Hematopoietic multipotent progenitor cell treated with erythropoietin and hydrocortisone succinate and interleukin-3 and kit ligand, for 8 days (in vitro differentiated cells): ENCODE measurements at regions not wholly inside any gene's neighbourhood (a gene's known extent, or its start where the extent isn't known, plus 50 kb on each side); places are given as distances from the start of the nearest gene placed in this dataset.
"Not testable (repeated sequence)": the region's sequence is repeated elsewhere in the genome, so short reads cannot be mapped to it uniquely, and the experiment has no call there.

Experiments used
- DNase-seq: peaks from one replicate; pipeline ENCODE4 v3.0.0-alpha.2; 2015

DNA sequence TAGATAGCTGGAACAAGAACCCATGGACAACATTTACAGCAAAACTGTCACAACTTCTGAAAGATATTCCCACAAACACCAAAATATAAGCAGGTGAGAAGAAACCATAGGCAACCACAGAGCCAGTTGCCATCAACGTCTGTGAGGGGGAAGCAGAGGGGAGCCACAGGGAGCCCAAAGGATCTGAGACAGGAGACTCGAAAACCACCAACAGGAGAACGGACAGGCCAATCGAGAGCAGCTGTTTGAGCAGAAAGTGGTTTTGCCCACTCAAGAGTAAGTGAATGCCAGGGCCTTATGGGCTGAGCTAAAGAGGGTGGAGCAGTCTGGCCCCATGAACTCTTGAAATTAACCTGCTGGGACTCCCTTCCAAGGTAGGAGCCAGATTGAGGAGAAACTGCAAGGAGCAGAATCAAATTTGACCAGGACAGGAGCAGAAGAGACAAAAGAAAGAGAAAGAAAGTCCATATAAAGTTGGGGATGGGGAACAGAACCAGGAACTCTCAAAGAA lies 195.4 kb downstream of the ANKRD60 start:
- DNase-seq = no peak

DNA sequence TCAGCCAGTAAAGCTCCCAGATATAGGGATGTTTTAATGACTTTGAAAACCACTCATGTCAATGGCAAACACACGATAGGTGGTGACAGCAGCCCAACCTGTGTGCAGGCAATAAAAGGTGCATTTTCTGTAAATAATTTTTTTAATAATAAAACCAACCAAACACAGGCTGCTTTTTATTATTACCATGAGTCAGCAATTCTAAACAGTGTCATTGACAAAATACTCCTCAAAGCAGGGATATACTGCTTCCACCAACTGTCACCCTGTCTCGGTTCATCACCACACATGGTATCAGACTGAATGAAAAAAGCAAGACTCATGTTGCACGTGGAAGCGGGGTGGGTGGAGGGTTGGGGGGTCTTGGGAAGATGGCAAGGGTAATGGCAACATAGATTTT lies 195.9 kb downstream of the ANKRD60 start:
- no peak for DNase-seq

DNA sequence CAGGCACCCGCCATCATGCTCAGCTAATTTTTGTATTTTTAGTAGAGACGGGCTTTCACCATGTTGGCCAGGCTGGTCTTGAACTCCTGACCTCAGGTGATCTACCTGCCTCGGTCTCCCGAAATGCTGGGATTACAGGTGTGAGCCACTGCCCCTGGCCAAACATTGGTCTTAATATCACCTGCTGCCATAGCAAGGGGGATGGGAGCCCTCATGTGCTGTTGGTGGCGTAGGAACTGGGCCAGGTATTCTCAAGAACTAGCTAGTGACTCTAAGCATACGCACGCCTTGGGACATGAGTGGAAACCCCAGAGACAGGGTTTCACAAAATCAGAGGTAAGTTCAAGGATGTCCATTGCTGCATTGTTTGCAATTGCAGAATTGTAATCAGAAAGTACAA lies 197.1 kb downstream of the ANKRD60 start:
- DNase-seq = not testable (repeated sequence)

DNA sequence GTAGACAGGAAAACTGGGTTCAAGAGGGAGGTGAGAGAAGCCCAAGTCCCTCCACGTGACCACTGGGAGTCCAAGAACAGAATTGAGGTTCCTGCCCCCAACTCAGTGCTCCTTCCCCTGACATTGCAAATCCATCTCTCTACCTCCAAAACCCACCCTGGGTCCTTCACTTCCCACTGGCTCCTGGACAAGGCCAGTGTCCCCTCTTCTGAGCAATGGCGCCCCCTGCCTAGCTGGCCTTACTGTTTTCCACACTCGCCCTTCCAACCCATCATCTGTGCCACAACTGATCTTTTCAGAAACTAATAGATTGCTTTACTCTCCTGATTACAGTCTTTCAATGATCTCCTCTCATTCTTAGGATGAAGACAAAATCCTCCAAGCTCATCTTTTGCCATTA lies 200.3 kb downstream of the ANKRD60 start:
- no peak for DNase-seq

DNA sequence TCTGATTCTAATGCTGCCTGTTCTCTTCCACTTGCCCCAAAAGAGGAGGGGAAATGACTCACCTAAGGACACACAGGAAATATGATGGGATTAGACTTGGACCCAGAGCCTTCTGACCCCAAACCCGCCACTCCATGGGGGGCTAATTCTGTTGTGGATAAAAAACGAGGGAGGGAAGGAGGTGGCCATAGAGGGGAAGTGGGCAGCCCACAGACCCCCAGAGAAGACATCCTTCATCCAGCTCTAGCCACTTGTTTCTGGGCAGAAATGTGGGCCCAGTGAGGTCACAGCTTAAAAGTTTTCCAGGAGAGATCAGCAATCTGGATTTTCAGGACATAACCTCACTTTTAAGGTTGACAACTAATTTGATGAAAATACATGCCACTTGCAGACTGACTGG lies 202.1 kb downstream of the ANKRD60 start:
- DNase-seq = no peak

DNA sequence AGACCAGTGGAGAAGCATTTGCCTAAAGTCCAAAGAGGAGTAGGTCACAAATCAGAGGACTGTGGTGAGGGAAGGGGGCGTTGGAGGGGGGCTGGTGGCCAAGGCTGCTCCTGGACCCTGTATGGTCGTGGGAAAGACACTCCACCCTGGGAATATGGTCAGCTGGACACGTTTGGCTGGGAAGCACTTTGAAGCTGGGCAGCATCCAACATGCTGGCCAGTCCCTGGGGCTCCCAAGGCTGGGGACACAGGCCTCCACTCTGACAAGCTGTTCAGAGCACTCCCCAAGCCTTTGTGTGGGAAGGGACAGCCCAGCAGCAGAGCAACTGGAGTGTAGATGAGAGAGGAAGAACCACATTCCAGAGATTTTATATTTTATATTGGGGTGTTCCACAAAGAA lies 203.2 kb downstream of the ANKRD60 start:
- no peak for DNase-seq

DNA sequence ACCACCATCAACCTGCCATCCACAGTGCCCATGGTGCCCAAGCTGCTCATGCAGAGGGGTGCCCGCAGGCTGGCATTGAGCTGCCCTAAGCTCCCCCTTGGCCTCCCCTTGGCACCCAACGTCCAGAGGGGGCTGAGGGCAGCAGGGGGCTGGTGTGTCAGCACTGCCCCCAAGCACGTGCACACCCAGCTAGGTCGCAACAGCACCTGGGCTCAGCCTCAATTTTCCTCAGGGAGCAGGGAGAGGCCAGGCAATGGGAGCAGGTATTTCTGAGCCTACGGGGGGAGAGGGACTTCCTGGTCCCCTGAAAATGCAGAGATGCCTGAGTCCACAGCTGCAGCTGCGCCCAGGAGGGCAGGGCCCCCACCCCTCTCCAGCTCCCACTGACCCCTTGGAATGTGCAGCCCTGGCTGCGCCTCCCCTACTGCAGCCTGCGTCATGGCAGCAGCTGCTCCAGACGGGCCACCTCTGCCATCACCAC lies 204.2 kb downstream of the ANKRD60 start:
- no peak for DNase-seq

DNA sequence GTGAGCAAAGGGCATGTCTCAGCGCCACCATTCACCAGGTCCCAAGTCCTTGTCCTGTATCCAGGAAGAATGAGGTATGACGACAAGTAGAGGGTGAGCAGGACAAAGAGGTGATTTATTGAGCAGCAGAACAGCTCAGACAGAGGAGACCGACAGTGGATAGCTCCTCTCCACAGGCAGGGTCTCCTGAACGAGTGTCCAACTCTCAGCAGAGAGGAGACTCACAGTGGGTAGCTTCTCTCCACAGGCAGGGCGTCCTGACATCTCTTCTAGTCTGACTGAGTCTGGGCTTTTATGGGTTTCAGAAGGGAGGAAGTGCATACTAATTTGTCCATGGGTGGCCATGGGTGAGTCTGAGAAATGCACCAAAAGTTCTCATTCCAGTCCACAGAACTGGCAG lies 204.7 kb downstream of the ANKRD60 start:
- no peak for DNase-seq

DNA sequence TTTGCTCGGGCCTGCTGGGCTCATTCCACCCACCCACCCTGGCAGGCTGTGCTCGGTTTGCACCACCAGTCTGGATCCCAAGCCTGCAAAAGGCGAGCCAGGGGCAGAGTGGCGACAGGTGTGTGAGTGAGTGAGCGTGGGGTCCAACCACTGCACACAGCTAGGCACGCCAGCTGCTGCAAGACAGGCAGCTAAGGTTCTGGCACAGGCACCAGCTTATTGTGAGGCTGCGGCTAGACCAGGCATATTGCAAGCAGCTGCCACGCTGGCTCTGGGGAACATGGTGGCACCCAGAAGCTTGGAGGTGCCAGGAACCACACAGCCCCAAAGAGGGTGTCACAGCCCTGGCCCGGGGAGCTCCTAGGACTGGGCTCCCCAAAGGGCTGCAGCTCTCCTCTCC lies 205.1 kb downstream of the ANKRD60 start:
- DNase-seq = no peak

DNA sequence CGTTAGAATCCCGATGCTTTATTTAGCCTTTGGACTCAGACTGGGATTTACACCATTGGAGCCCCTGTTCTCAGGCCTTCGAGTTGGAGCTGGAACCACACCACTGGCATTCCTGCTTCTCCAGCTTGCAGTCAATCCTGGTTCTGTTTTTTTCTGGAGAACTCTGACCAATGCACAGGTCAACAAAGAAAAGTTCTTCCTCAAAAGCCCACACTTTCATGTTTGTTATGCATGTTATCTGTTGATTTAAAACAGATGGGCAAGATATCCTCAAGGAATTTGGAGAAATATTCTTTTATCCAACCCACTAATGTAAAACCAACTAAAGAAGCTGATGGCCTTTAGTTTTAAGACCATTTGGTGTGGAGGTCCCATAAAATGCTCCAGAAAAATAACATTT lies 205.7 kb downstream of the ANKRD60 start:
- DNase-seq = no peak

DNA sequence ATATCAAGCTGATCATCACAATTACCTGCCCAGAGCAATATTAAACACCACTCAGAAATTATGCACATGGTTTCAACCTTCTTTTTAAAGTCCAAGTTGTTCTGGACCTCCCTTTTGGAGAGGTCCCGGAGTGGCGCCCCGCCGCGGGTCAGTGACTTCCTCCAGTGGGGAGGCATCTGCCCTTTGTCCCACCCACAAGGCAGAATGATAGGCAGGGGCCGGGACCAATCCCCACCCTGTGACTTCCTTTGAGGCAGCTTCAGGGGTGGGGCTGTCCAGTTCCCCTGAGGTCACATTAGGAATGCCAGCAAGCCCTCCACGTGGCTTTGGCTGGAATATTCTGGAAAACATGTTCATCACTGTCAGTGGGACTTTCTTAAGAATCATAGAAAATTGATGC lies 207.0 kb downstream of the ANKRD60 start:
- DNase-seq = peak; percentile 6

DNA sequence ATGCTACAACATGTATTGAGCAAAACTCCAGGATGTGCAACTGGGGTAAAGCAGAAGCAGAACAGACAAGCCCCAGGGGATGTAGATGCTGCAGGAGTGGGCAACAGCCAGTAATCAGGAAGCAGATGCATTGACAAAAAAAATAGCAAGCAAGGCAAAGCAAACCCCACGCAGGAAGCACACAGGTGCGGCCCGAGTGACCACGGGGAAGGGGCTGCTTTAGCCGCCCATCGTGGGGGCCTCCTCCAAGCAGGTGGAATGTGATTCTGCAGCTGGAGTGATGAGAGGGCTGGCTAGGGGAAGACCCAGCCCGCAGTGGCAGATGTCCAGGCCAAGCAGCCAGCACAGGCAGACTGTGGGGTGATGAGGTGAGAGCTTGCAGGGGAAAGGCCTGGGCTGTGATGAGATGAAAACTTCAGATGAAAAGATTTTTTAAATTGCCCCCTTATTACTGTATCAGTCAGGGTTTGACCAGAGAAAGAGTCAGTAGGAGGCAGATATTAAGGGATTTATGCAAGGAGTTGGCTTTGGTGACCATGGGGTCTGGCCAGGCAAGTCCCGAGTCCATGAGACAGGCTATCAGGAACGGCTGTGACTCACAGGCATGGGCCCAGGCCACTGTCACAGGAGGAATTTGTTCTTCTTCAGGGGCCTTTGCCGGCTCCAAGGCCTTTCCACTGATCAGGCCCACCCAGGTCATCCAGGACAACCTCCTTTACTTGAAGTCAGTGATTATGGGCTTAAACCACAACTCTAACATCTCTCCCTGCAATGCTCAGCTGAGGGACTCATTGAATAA lies 207.6 kb downstream of the ANKRD60 start:
- DNase-seq = no peak

DNA sequence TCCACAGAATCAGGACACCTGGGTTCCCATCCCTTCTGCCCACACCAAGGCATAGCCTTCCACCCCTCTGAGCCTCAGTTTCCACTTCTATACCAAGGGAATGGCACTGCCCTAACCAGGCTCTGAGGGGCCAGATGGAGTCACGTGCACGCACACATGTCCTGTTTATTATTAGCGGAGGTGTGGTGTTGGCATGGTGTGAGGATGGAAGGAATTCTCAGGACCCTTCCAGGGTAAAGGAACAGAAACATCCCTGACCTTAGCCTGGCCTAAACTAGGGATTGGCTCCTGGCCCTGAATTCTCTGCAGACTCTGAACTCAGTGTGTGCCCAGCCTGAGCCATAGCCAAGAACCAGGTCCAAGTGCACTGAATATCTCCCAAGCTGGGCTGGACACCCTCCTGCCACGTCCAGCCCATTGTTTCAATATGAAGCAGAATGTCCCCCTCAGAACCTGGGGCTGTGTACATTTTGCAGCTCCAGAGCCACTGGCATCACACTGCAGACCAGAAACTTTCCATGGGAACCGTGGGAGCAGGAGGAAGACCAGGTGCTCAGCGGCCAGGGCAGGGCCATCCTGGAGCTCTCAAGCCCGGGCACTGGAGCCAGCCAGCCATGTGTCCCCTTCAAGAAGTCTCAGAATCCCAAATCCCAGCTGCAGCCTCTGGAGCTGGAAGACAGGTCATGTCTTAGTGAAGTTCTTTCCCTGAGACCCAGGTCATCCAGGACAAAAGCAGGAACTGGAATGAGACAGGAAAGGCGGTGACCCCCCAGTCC lies 208.4 kb downstream of the ANKRD60 start:
- DNase-seq = no peak

DNA sequence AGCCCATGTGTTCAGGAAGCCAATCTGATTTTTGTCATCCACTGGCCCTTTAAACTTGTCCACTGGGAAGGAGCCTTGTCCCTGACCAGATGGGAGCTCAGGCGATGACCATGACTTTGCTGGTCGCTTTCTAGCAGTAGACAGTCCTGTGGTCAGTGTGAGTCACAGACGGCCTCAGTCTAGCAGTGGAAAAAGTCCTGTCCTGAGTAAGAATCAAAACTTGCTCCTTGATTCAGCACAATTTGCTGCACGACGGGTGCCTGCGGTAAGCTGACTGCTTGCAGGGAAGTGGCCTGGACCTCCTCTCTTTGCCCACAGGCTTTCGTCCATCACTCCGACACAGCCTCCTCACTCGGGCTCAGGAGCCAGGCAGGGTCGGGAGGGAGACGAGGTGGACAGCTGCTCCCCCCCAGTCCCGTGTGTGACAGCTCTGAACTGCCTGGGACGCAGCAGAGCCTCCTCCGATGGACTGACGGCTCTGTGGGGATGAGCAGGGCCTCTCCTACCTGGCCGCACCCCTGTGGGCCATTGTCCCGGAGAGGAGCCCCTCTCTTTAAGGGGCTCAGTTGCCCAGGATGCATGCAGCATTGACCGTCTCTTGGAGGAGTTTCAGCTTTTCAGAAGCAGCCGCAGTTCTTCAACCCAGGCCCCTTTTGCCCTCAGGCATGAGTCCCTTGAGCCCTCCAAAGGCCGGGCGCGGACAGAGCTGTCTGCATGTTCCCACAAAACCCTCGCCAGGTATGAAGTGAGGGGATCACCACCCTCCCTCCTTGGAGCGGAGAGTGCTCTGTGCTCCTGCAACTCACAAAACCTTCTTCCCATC lies 209.2 kb downstream of the ANKRD60 start:
- DNase-seq = no peak

DNA sequence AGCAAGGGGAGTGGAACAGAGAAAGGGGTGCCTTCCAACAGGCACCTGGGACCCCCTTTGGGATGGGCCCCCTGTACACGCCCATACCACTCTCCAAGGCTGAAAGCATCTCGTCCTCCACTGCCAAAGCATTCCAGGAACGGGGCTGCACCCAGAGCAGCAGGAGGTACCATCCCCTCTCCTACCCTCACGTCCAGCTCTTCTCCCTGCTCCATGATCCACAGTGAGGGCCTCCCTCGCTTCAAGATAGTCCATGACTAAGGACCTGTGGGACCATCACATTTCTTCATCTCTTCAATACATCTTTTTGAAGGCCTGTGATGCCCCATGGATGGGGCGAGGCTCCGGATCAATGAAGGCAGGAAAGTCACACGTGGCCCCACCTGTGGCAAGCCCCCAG lies 209.9 kb downstream of the ANKRD60 start:
- DNase-seq = no peak

DNA sequence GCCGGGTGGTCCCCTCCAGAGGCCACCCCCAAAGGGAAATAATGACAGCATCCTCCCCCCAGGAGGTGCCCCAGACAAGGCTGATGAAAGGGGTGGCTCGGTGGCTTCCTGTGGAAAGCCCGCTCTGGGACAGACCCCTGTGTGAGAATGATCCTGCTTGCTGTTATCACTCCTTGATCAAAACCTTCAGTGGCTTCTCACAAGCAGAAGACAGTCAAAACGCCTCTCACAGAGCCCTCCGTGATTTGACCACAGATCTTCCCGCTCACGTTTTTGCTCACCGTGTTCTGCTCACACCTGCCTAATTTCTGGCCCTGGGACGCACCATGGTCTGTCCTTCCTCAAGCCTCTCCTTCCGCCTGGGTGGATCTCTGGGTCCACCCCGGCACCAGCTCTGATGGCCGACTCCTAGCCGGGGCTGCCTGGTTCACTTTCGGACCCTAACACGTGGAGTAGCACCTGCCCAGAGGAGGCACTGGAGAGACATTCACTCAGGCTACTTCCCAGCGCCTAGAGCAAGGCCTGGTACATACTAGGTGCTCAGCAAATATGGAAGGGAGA lies 210.4 kb downstream of the ANKRD60 start:
- DNase-seq = no peak

DNA sequence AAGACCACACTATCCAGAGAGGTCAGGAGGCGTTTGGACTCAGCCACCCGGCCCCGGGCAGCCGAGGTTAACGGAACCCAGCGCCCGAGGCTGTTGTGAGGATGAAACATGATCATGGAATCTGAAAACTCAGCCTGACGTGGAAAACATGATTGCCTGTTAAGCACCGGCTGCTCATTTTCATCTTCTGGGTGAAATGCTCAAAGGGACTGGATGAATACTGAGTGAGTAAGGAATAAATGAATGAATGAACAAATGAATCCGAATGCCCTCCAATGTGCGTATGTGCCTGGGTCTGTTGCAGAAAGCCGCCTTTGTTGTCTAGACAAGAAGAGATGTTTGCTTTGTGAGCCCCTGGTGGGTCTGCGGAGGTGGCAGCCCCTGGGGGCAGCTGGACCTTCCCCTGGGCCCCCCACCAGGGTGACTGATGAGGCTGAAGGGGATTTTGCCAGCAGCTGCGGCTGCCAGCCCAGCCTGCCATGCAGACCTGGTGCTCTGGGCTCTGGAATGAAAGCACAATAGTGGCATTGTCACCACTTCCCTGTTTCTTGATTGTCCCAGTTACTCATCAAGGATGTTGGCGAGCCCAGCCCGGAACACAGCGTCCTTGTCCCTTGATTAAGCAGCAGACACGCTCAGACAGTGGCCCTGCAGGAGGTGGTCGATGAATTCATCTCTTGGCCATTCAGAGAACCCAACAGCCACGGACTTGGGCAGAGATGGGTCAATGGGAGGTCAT lies 211.1 kb downstream of the ANKRD60 start:
- DNase-seq = no peak

DNA sequence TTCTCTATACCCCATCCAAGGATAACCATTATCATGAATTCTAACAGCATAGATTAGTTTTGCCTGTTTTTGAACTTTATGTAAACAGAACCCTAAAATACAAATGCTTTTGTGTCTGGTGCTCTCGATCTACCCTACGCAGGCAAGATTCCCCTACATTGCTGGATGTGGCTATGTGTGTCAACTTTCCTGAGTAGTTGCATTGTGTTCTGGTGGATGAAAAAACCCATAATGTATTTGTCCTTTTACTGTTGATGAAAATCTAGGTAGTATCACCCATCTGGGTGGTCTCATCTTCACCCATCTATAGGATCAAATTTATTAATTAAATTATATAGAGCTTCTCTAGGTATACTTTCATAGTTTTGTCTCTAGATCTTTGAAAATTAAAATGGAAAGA lies 211.7 kb downstream of the ANKRD60 start:
- no peak for DNase-seq

DNA sequence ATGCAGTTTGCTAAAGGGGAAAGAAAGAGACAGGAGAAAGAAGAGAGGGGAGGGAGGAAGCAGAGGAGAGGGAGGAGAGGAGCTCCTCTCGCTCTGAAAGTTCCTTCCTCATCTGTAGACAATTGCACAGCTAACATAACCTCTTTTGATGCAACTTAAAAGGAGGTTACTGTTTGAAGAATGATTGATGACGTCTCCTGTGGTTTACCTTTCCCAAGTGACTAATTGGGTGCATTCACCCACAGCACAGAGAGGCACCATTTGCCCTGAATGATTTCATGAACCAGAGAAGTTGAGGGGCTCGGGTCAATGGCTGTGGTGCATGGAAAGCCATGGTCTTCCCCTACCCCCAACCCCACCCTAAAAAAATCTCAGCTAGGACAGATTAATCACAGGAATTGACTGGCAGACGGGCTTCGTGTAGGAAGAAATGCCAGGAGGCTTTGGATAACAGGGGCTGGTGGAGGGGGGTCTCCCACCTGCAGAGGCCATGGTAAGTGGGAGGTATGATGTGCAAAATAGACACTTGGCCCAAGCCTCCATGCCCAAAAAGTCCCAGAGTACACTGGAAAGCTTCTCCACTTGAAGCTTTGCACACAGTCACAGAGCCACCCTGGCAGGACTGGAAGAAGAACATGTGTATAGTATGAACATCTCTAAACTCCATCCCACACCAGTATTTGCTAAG lies 213.7 kb downstream of the ANKRD60 start:
- no peak for DNase-seq

DNA sequence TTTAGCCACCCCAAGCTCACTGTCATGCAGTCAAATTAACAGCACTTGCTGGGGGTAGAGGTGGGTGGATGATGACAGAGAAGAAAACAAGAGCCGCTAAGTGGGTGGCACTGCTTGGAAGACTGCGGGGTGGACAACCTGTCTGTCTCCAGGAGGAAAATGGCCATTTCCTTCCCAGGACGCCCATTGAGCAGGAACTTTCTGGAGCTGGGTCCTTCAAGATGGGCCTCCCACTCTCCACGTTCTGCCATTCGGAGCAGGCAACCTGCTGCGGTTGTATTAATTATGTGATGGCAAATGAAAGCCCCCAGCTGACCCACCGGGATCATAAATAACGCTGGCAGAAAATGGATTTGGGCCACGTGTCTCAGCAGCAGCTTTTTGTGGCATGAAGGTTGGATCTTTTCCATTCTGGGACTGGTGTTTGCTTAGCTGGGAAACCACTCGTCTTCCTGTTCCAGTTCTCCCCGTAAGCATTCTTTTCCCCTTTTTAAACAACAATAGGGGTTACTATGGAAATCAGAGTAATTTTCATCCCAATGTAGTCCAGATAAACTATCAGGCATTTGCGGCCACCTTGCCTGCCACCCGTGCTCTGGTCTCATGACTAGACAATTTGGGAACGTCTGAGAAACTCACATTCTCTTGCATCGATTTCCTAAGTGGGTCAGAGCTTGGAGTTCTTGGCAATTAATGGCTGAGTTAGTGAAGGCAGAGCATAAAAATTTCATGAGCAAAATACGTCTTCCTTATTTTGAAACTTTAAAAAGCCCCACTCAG lies 215.5 kb downstream of the ANKRD60 start:
- no peak for DNase-seq
